ENCODE measurements at regions not wholly inside any gene's neighbourhood (a gene's known extent, or its start where the extent isn't known, plus 50 kb on each side); places are given as distances from the start of the nearest gene placed in this dataset.
"Not testable (repeated sequence)": the region's sequence is repeated elsewhere in the genome, so short reads cannot be mapped to it uniquely, and the experiment has no call there.

GRCh38 chrX:7480721-7481120, 332.8 kb upstream of the PUDP start:
- Histone ChIP-seq H3K36me3 (ENCODE audit: control insufficient read depth, insufficient read depth, low read length) (no peaks in the 10 kb centered on the region), H3K9me3 (replicated peaks; ENCODE audit: control insufficient read depth, low read depth, low read length) (no peaks in the 10 kb centered on the region), H3K4me3 (ENCODE audit: low read length) (no peak overlapping the region), H3K4me1 (ENCODE audit: control insufficient read depth, insufficient read depth, low read length) (no peaks in the 10 kb centered on the region), H3K27ac (ENCODE audit: low read length) (no peak overlapping the region), H3K27me3 (ENCODE audit: control insufficient read depth, insufficient read depth, low read length) (peaks cover 2% of the 10 kb centered on the region)
- no CpG with 5 or more reads among the region's 2 CpGs for WGBS (ENCODE audit: insufficient coverage)
- DNase-seq, result no peak

- no peaks in the 10 kb centered on the region for H3K4me1 ChIP-seq (ENCODE audit: control insufficient read depth, insufficient read depth, low read length)
- H3K27ac ChIP-seq (ENCODE audit: low read length), result no peak overlapping the region
- no peak overlapping the region for H3K4me3 ChIP-seq (ENCODE audit: low read length)
- no peak for DNase-seq
- H3K27me3 ChIP-seq (ENCODE audit: control insufficient read depth, insufficient read depth, low read length), result peaks cover 4% of the 10 kb centered on the region
- WGBS (ENCODE audit: insufficient coverage), result 50% methylated on average over 1 of the region's 6 CpGs
- H3K9me3 ChIP-seq (replicated peaks; ENCODE audit: control insufficient read depth, low read depth, low read length), result no peaks in the 10 kb centered on the region
- no peaks in the 10 kb centered on the region for H3K36me3 ChIP-seq (ENCODE audit: control insufficient read depth, insufficient read depth, low read length)
These were observed 314.2 kb upstream of the PUDP start for GRCh38 chrX:7462110-7462509.

GRCh38 chrX:7461051-7461450, 313.1 kb upstream of the PUDP start:
- H3K36me3 ChIP-seq (ENCODE audit: control insufficient read depth, insufficient read depth, low read length); H3K27ac ChIP-seq (ENCODE audit: low read length); DNase-seq; H3K4me3 ChIP-seq (ENCODE audit: low read length); H3K27me3 ChIP-seq (ENCODE audit: control insufficient read depth, insufficient read depth, low read length); H3K4me1 ChIP-seq (ENCODE audit: control insufficient read depth, insufficient read depth, low read length); H3K9me3 ChIP-seq (replicated peaks; ENCODE audit: control insufficient read depth, low read depth, low read length): not testable (repeated sequence)
- WGBS (ENCODE audit: insufficient coverage), result no CpG with 5 or more reads among the region's 2 CpGs

- Histone ChIP-seq H3K36me3 (ENCODE audit: control insufficient read depth, insufficient read depth, low read length) (no peaks in the 10 kb centered on the region), H3K4me3 (ENCODE audit: low read length) (no peak overlapping the region), H3K9me3 (replicated peaks; ENCODE audit: control insufficient read depth, low read depth, low read length) (no peaks in the 10 kb centered on the region), H3K4me1 (ENCODE audit: control insufficient read depth, insufficient read depth, low read length) (no peaks in the 10 kb centered on the region), H3K27me3 (ENCODE audit: control insufficient read depth, insufficient read depth, low read length) (peaks cover 3% of the 10 kb centered on the region), H3K27ac (ENCODE audit: low read length) (no peak overlapping the region)
- no peak for DNase-seq
- 68% methylated on average over 2 of the region's 8 CpGs for WGBS (ENCODE audit: insufficient coverage)
These were observed 300.0 kb upstream of the PUDP start for GRCh38 chrX:7447801-7448499.

- Histone ChIP-seq H3K4me1 (ENCODE audit: control insufficient read depth, insufficient read depth, low read length) (no peaks in the 10 kb centered on the region), H3K27ac (ENCODE audit: low read length) (no peak overlapping the region), H3K36me3 (ENCODE audit: control insufficient read depth, insufficient read depth, low read length) (no peaks in the 10 kb centered on the region), H3K27me3 (ENCODE audit: control insufficient read depth, insufficient read depth, low read length) (peaks cover 3% of the 10 kb centered on the region), H3K4me3 (ENCODE audit: low read length) (no peak overlapping the region), H3K9me3 (replicated peaks; ENCODE audit: control insufficient read depth, low read depth, low read length) (no peaks in the 10 kb centered on the region)
- no peak for DNase-seq
- WGBS (ENCODE audit: insufficient coverage), result 86% methylated on average over 1 of the region's 4 CpGs
These were observed 298.9 kb upstream of the PUDP start for GRCh38 chrX:7446815-7447214.

GRCh38 chrX:7444967-7445366, 297.0 kb upstream of the PUDP start:
- Histone ChIP-seq H3K27me3 (ENCODE audit: control insufficient read depth, insufficient read depth, low read length) (peaks cover 3% of the 10 kb centered on the region), H3K4me1 (ENCODE audit: control insufficient read depth, insufficient read depth, low read length) (no peaks in the 10 kb centered on the region), H3K4me3 (ENCODE audit: low read length) (no peak overlapping the region), H3K9me3 (replicated peaks; ENCODE audit: control insufficient read depth, low read depth, low read length) (no peaks in the 10 kb centered on the region), H3K36me3 (ENCODE audit: control insufficient read depth, insufficient read depth, low read length) (no peaks in the 10 kb centered on the region), H3K27ac (ENCODE audit: low read length) (no peak overlapping the region)
- no CpG with 5 or more reads among the region's 2 CpGs for WGBS (ENCODE audit: insufficient coverage)
- no peak for DNase-seq

- no peaks in the 10 kb centered on the region for H3K36me3 ChIP-seq (ENCODE audit: control insufficient read depth, insufficient read depth, low read length)
- no peaks in the 10 kb centered on the region for H3K4me1 ChIP-seq (ENCODE audit: control insufficient read depth, insufficient read depth, low read length)
- peaks cover 3% of the 10 kb centered on the region for H3K27me3 ChIP-seq (ENCODE audit: control insufficient read depth, insufficient read depth, low read length)
- DNase-seq, result no peak
- no peak overlapping the region for H3K4me3 ChIP-seq (ENCODE audit: low read length)
- no peak overlapping the region for H3K27ac ChIP-seq (ENCODE audit: low read length)
- WGBS (ENCODE audit: insufficient coverage), result 88% methylated on average over 6 of the region's 6 CpGs
- H3K9me3 ChIP-seq (replicated peaks; ENCODE audit: control insufficient read depth, low read depth, low read length), result no peaks in the 10 kb centered on the region
These were observed 293.6 kb upstream of the PUDP start for GRCh38 chrX:7441586-7441985.

- Histone ChIP-seq H3K4me1 (ENCODE audit: control insufficient read depth, insufficient read depth, low read length) (no peaks in the 10 kb centered on the region), H3K4me3 (ENCODE audit: low read length) (no peak overlapping the region), H3K27ac (ENCODE audit: low read length) (no peak overlapping the region), H3K27me3 (ENCODE audit: control insufficient read depth, insufficient read depth, low read length) (no peaks in the 10 kb centered on the region), H3K36me3 (ENCODE audit: control insufficient read depth, insufficient read depth, low read length) (no peaks in the 10 kb centered on the region), H3K9me3 (replicated peaks; ENCODE audit: control insufficient read depth, low read depth, low read length) (no peaks in the 10 kb centered on the region)
- no CpG with 5 or more reads among the region's 2 CpGs for WGBS (ENCODE audit: insufficient coverage)
- DNase-seq, result no peak
These were observed 287.9 kb upstream of the PUDP start for GRCh38 chrX:7435822-7436221.

- Histone ChIP-seq H3K4me1 (ENCODE audit: control insufficient read depth, insufficient read depth, low read length) (no peaks in the 10 kb centered on the region), H3K27me3 (ENCODE audit: control insufficient read depth, insufficient read depth, low read length) (peaks cover 6% of the 10 kb centered on the region), H3K27ac (ENCODE audit: low read length) (no peak overlapping the region), H3K36me3 (ENCODE audit: control insufficient read depth, insufficient read depth, low read length) (no peaks in the 10 kb centered on the region), H3K4me3 (ENCODE audit: low read length) (no peak overlapping the region), H3K9me3 (replicated peaks; ENCODE audit: control insufficient read depth, low read depth, low read length) (no peaks in the 10 kb centered on the region)
- no peak for DNase-seq
- no CpG with 5 or more reads among the region's 2 CpGs for WGBS (ENCODE audit: insufficient coverage)
These were observed 284.9 kb upstream of the PUDP start for GRCh38 chrX:7432901-7433300.

GRCh38 chrX:7420717-7421116, 272.8 kb upstream of the PUDP start:
- no peak for DNase-seq
- no peaks in the 10 kb centered on the region for H3K36me3 ChIP-seq (ENCODE audit: control insufficient read depth, insufficient read depth, low read length)
- no CpG with 5 or more reads among the region's 1 CpG for WGBS (ENCODE audit: insufficient coverage)
- H3K9me3 ChIP-seq (replicated peaks; ENCODE audit: control insufficient read depth, low read depth, low read length), result no peaks in the 10 kb centered on the region
- H3K4me1 ChIP-seq (ENCODE audit: control insufficient read depth, insufficient read depth, low read length), result no peaks in the 10 kb centered on the region
- H3K27ac ChIP-seq (ENCODE audit: low read length), result no peak overlapping the region
- H3K4me3 ChIP-seq (ENCODE audit: low read length), result no peak overlapping the region
- no peaks in the 10 kb centered on the region for H3K27me3 ChIP-seq (ENCODE audit: control insufficient read depth, insufficient read depth, low read length)

GRCh38 chrX:7414753-7415152, 266.8 kb upstream of the PUDP start:
- WGBS (ENCODE audit: insufficient coverage), result no CpG with 5 or more reads among the region's 2 CpGs
- DNase-seq, result no peak
- no peak overlapping the region for H3K4me3 ChIP-seq (ENCODE audit: low read length)

More at GRCh38 chrX:7414753-7415152, 266.8 kb upstream of the PUDP start:
- peaks cover 2% of the 10 kb centered on the region for H3K9me3 ChIP-seq (replicated peaks; ENCODE audit: control insufficient read depth, low read depth, low read length)
- H3K27me3 ChIP-seq (ENCODE audit: control insufficient read depth, insufficient read depth, low read length), result no peaks in the 10 kb centered on the region
- no peaks in the 10 kb centered on the region for H3K4me1 ChIP-seq (ENCODE audit: control insufficient read depth, insufficient read depth, low read length)
- H3K36me3 ChIP-seq (ENCODE audit: control insufficient read depth, insufficient read depth, low read length), result no peaks in the 10 kb centered on the region
- H3K27ac ChIP-seq (ENCODE audit: low read length), result no peak overlapping the region

All from muscle of leg (tissue), 3 donors.